NCI-H82 treated with DMSO at 0.1 percent for 48 hours (cell line): ENCODE measurements at regions not wholly inside any gene's neighbourhood (a gene's known extent, or its start where the extent isn't known, plus 50 kb on each side); places are given as distances from the start of the nearest gene placed in this dataset.
"Not testable (repeated sequence)": the region's sequence is repeated elsewhere in the genome, so short reads cannot be mapped to it uniquely, and the experiment has no call there.

Experiments used
- DNase-seq: peaks from one replicate; lab custom pipeline; 2025; ENCODE audit not compliant: unreplicated experiment; lab: John Stamatoyannopoulos, UW

DNA sequence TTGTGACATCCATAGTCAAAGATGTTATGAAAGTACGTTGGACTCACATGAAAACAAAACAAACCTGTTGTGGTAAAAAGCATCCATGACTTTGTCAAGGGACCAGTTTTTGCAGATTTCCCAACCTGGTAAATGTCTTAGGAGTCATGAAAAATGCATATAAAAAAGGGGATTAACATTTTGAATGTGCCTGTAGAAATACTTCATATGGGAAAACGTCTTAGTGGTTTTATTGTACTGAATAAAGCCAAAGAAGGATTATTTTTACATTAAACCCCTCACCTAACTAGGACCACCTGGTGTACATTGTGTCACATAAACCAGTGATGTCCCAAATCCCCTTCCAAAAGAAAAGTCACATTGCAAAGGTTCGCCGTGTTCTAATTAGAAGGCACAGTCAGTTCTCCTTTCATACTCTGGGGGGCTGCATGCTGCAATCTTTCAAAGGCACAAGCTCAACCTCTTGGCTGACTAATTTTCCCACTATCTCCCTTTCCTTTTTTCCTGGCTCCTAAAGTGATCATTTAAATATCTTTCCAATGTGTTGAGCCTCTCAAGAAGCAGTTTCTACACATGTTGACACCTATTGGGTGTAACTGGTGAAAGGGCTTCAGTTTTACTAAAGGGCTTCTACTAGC lies 119.8 kb upstream of the SPAG17 start:
- peak; percentile 37 for DNase-seq

DNA sequence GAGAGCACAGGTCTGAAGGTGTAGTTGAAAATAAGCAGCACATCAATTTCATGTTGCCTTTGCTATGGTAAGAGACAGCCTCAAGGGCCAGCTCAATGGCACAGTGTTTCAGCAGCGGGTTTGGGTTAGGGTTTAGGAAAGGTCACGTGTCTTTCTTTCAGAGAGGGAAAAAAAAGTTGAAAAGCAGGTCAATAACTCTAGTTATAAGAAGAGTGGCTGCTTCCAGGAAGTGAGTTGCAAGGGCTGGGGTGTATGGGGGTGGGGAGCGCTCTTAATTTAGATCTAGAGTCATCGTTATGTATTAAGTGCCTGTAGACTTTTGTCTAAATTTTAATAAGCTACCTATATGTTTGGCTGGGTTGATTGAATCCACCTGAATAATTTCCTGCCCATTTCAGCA lies 118.5 kb upstream of the SPAG17 start:
- DNase-seq = no peak

- no peak for DNase-seq
Measured at GRCh38 chr1:118303064-118303463, 118.0 kb upstream of the SPAG17 start.

- no peak for DNase-seq
Measured at GRCh38 chr1:118302145-118302544, 117.1 kb upstream of the SPAG17 start.

- peak; percentile 31 for DNase-seq
Measured at GRCh38 chr1:118300808-118301207, 115.8 kb upstream of the SPAG17 start.

GRCh38 chr1:118298397-118298796 lies 113.4 kb upstream of the SPAG17 start:
- no peak for DNase-seq

- DNase-seq = no peak
Measured at GRCh38 chr1:118297521-118297920, 112.5 kb upstream of the SPAG17 start.

- no peak for DNase-seq
Measured at GRCh38 chr1:118294875-118295642, 110.0 kb upstream of the SPAG17 start.

- no peak for DNase-seq
Measured at GRCh38 chr1:118291661-118292060, 106.6 kb upstream of the SPAG17 start.

- peak; percentile 24 for DNase-seq
Measured at GRCh38 chr1:118290571-118290970, 105.5 kb upstream of the SPAG17 start.

- DNase-seq = no peak
Measured at GRCh38 chr1:118290046-118290445, 105.0 kb upstream of the SPAG17 start.

GRCh38 chr1:118280656-118281055 lies 95.6 kb upstream of the SPAG17 start:
- not testable (repeated sequence) for DNase-seq

DNA sequence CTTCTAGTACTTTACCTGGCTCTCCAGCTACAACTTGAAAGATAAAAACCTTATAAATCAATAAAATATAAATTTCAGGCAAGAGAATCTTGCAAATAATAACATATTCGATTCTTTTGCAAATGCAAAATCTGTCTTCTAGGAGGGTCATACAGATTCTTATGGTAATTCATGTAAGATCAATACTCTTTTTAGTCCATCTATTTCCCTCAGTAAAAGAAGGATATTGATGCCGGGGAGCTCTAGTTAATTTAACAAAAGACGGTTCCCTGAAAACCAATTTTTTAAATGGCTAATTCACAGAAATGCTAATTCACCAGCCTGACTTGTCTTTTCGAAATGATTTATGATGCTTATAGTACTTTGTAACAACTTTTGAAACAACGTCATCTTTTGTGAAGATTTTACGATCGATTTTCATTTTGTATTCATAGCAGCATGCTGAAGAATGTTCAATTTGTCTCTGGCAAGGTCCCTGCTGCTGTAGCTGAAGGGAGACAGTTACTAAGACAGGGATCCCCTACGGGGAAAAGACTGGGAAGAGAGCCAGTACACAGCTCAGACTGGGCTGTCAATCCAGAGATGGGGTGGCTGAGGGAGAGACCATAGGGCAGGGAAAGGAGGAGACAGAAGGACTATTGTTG lies 90.6 kb upstream of the SPAG17 start:
- no peak for DNase-seq

DNA sequence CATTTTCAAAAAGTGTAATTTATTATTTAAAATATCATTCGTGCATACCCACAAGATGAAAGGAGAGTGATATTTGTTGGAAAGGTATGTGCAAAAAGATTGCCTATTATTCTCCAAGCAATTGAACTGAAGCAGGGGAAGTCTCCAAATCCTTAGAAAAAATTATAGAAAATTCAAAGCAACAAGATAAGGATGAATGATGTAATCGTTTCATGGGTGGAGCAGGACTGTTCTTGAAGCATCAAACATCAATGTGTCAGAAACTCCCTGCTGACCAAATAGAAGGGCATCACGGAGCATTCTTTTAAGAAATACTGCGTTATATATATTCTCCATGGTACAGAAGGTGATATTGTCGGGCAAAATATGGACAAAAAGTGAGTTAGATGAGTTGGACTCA lies 87.9 kb upstream of the SPAG17 start:
- DNase-seq = no peak

DNA sequence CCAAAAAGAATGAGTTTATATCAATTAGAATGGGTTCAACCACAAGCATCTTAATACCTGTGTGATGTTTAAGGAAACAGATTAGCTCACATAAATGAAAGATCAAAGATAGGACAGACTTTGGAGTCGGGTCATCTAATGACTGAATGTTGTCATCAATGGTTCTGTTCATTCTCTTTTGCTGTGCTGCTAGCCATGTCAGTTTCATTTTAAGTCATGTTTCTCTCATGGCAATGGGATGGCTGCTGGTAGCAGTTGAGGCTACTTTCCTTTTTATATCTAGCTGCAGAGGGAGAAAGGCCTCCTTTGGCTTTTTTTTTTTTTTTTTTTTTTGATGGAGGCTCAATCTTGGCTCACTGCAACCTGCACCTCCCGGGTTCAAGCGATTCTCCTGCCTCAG lies 86.9 kb upstream of the SPAG17 start:
- DNase-seq = no peak

GRCh38 chr1:118269598-118269997 lies 84.6 kb upstream of the SPAG17 start:
- no peak for DNase-seq

DNA sequence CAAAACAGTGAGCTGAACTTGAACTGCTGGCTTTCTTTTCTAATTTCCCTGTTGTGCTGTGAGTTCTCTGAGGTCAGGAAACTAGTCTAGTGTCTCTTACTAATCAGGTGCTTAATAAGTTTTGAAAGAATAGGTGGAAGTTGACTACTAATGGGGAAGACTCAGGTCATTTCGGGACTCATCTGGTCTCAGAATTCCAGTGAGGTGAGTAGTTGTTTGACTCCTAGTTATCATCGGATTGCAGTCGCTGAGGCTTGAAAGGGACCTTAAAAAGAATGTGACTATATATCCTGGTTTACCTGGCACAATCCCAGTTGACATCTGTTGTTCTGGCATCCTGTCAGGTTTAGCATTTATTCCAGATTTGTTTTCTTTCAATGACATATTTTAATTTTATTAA lies 81.4 kb upstream of the SPAG17 start:
- no peak for DNase-seq

GRCh38 chr1:118264343-118264742 lies 79.3 kb upstream of the SPAG17 start:
- no peak for DNase-seq

- no peak for DNase-seq
Measured at GRCh38 chr1:118262865-118263264, 77.8 kb upstream of the SPAG17 start.

GRCh38 chr1:118258975-118259374 lies 73.9 kb upstream of the SPAG17 start:
- DNase-seq = no peak

DNA sequence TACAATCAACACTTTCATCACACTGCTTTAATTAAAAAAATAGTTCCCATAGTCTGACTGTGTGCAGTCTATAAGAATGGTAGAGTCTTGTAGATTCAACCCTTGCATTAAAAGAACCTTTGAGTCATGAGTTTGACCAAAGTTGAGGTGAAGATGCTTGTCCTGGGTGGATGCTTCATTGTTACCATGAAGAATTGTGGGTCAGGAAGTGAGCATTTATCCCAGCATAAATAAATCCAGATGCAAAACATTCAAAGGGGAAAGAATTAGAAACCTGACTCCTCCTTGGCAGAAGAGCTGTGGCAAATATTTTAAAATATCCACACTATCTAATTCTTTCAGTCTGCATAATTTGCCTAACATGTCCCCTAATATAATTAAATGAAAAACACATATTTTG lies 72.9 kb upstream of the SPAG17 start:
- DNase-seq = no peak
